ENCODE measurements at regions not wholly inside any gene's neighbourhood (a gene's known extent, or its start where the extent isn't known, plus 50 kb on each side); places are given as distances from the start of the nearest gene placed in this dataset.
"Not testable (repeated sequence)": the region's sequence is repeated elsewhere in the genome, so short reads cannot be mapped to it uniquely, and the experiment has no call there.

DNA sequence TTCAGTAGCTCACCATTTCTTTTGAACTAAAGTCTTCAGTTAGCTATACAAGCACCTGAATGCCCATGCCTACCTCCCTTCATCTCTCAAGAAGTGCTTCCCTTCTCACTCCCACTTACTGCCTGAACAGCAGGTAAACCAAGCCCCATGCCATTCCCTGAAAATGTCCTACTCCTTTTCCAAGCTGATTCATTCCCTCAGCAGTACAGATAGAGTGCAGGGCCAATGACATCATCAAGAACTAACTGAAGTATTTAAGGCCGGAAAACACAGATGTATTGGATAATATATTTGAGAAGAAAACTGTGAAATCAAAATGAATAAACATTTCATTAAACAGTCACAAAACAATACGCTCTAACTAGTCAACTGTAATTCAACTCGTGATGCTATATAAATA lies 478.8 kb upstream of the CDH11 start:
- no peaks in the 10 kb centered on the region for H3K36me3 Mint-ChIP-seq (ENCODE audit: low read depth)
- H3K27me3 Mint-ChIP-seq, result no peaks in the 10 kb centered on the region
- no peak for DNase-seq
- no peaks in the 10 kb centered on the region for H3K4me1 Mint-ChIP-seq
- no peak overlapping the region for H3K27ac Mint-ChIP-seq
- POLR2A ChIA-PET, result no interaction called here
- CTCF ChIA-PET, result no interaction called here
- peaks cover 13% of the 10 kb centered on the region for H3K9me3 Mint-ChIP-seq
- H3K4me3 Mint-ChIP-seq, result no peak overlapping the region

DNA sequence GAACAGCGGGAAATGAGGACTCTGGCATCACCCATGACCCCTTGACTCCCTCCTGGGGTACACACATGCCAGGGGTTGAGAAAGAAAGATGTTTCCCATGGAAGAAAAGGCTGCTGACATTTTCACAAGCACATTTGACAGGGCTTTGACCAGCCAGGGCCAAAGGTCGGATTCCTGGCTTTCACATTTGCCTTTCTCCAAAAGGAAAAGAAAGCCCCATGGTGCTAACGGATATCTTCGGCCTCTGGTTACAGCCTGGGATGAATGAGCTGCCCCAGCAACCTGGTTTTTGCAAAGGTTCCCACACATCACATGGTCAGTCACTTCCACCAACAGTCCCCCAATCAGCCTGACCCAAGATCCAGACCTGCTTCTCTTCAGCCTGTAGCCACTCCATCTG lies 478.2 kb upstream of the CDH11 start:
- no peak for DNase-seq
- Mint-ChIP-seq H3K9me3 (peaks cover 13% of the 10 kb centered on the region), H3K36me3 (ENCODE audit: low read depth) (no peaks in the 10 kb centered on the region), H3K4me3 (no peak overlapping the region), H3K27me3 (no peaks in the 10 kb centered on the region), H3K4me1 (no peaks in the 10 kb centered on the region), H3K27ac (no peak overlapping the region)
- CTCF ChIA-PET, result no interaction called here
- POLR2A ChIA-PET, result no interaction called here

DNA sequence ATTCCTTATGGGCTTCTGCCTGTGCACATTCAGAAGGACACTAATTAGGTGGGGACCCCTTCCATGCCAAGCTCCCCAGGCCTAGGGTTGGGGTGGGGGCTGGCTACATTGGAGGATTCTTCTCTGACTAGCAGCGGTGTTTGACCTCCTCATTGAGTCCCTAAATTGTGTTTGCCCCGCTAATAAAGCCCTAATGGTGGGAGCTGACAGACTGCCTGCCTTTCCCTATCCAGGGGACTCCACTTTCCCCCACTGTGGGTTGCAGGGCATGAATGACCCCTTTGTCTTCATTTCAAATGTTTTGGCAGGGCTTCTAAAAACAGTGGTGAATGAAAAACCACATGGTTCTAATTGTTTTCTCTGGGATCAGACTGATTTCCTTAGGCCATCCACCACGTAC lies 476.8 kb upstream of the CDH11 start:
- H3K4me3 Mint-ChIP-seq, result no peak overlapping the region
- POLR2A ChIA-PET, result no interaction called here

DNA sequence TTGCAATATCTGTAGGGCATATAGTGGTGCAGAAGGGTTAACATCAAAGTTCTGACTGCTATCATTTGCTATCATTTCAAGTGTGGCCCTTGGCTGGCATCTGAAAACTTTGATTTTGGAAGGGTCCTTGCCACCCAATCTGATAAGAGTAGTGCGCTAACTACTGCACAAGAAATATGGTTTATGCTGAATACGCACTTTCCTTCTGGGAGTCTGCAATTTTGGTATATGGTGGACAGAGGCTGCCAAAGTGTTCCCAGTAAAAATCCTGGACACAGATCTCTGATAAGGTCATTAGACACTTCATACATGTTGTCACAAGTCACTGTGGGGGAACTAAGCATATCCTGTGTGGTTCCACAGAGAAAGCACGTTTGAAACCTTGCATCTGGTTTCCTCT lies 461.6 kb upstream of the CDH11 start:
- H3K27me3 Mint-ChIP-seq, result no peaks in the 10 kb centered on the region
- no peaks in the 10 kb centered on the region for H3K36me3 Mint-ChIP-seq (ENCODE audit: low read depth)
- POLR2A ChIA-PET, result no interaction called here
- H3K9me3 Mint-ChIP-seq, result no peaks in the 10 kb centered on the region
- no peak for DNase-seq
- CTCF ChIA-PET, result no interaction called here
- no peak overlapping the region for H3K4me3 Mint-ChIP-seq
- no peaks in the 10 kb centered on the region for H3K4me1 Mint-ChIP-seq
- H3K27ac Mint-ChIP-seq, result no peak overlapping the region

More for the DNA sequence above, 476.8 kb upstream of the CDH11 start:
- Mint-ChIP-seq H3K9me3 (peaks cover 9% of the 10 kb centered on the region), H3K36me3 (ENCODE audit: low read depth) (no peaks in the 10 kb centered on the region), H3K27me3 (no peaks in the 10 kb centered on the region), H3K4me1 (no peaks in the 10 kb centered on the region), H3K27ac (no peak overlapping the region)
- CTCF ChIA-PET, result no interaction called here
- no peak for DNase-seq

DNA sequence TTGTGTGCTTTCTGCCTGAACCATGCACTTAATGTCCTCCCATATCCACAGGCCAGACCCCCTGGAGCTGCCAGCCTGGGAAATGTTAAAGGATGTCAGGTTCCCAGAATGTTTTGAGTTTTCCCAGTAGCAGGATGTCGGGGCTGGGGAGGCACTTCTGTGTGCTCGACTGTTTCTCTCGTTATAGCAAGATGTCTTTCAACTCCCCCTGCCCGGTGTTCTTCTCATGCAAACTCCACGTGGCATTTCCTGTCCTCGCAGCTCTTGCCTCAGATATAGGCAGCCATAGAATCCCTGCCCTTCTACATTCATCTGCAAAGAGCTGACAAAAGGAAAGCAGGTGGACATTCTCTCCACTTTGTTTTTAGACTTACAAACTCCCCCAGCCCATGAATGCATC lies 457.2 kb upstream of the CDH11 start:
- no peaks in the 10 kb centered on the region for H3K27me3 Mint-ChIP-seq
- ChIA-PET POLR2A (no interaction called here), CTCF (no interaction called here)
- H3K27ac Mint-ChIP-seq, result no peak overlapping the region
- no peak for DNase-seq
- peaks cover 5% of the 10 kb centered on the region for H3K9me3 Mint-ChIP-seq
- H3K36me3 Mint-ChIP-seq (ENCODE audit: low read depth), result no peaks in the 10 kb centered on the region
- no peaks in the 10 kb centered on the region for H3K4me1 Mint-ChIP-seq
- H3K4me3 Mint-ChIP-seq, result no peak overlapping the region

DNA sequence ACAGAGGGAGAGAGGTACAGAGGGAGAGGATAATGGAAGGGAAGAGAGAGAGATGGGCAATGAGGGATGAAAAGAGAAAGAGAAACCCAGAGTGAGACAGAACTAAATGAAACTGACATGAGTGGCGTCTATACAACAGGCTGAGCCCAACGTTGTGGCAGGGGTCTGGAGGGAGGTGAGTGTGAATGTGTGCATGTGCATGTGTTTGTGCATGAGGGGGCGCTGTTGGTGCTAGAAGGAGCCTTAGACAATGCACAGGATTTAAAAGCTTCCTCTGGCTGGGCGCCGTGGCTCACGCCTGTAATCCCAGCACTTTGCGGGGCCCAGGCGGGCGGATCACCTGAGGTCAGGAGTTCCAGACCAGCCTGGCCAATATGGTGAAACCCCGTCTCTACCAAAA lies 454.8 kb upstream of the CDH11 start:
- Mint-ChIP-seq H3K27me3 (no peaks in the 10 kb centered on the region), H3K4me1 (no peaks in the 10 kb centered on the region), H3K36me3 (ENCODE audit: low read depth) (no peaks in the 10 kb centered on the region), H3K9me3 (peaks cover 8% of the 10 kb centered on the region), H3K4me3 (no peak overlapping the region), H3K27ac (no peak overlapping the region)
- POLR2A ChIA-PET, result no interaction called here
- DNase-seq, result no peak
- CTCF ChIA-PET, result no interaction called here

DNA sequence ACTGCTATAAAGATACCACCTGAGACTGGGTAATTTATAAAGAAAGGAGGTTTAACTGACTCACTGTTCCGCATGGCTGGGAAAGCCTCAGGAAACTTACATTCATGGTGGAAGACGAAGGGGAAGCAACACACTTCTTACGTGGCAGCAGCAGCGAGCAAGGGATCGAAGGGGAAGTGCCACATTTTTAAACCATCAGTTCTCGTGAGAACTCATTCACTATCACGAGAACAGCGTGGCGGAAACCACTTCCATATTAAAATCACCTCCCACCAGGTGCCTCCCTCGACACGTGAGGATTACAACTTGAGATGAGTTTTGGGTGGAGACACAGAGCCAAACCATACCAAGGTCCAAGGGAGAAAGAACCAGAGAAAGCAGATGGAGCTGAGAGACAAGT lies 454.3 kb upstream of the CDH11 start:
- Mint-ChIP-seq H3K27ac (no peak overlapping the region), H3K4me3 (no peak overlapping the region), H3K36me3 (ENCODE audit: low read depth) (no peaks in the 10 kb centered on the region), H3K9me3 (peaks cover 8% of the 10 kb centered on the region), H3K4me1 (no peaks in the 10 kb centered on the region), H3K27me3 (no peaks in the 10 kb centered on the region)
- ChIA-PET CTCF (no interaction called here), POLR2A (no interaction called here)
- DNase-seq, result no peak

DNA sequence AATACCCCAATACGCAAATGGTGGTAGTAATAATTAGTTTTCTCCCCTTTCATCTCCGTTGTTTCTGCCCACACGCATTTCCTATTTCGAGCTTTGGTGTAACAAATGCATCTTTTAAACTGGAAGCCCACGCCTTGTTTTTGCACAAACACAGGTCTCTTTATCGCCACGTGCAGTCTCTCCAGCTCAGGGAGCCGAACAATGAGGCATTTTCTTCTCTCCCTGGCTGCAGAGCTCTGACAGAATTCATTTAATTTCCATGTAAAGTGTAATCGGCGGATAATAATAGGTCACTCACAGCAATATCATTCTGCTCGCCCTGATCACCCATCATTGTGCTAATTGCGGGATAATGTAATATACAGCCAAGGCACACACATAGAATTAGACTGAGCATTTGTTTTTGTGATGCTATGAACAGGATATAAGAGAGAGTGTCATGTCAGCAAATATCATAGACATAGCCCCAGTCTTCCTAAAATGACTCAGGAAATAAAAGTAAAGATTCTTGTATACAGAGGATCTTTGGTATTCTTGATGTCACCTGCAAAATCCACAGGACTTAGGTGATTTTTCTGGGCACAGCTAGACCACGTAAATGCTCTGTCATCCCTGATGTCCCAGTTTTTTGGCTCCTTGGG lies 452.6 kb upstream of the CDH11 start:
- H3K4me3 Mint-ChIP-seq, result no peak overlapping the region
- H3K4me1 Mint-ChIP-seq, result no peaks in the 10 kb centered on the region
- H3K27me3 Mint-ChIP-seq, result no peaks in the 10 kb centered on the region
- CTCF ChIA-PET, result no interaction called here
- no peaks in the 10 kb centered on the region for H3K36me3 Mint-ChIP-seq (ENCODE audit: low read depth)
- H3K27ac Mint-ChIP-seq, result no peak overlapping the region
- peaks cover 10% of the 10 kb centered on the region for H3K9me3 Mint-ChIP-seq
- DNase-seq, result no peak
- POLR2A ChIA-PET, result interaction anchor here (0.6 kb wide), 1 partner anchor 121 kb away, joined by 3 read pairs; no protein-coding TSS in a partner anchor

DNA sequence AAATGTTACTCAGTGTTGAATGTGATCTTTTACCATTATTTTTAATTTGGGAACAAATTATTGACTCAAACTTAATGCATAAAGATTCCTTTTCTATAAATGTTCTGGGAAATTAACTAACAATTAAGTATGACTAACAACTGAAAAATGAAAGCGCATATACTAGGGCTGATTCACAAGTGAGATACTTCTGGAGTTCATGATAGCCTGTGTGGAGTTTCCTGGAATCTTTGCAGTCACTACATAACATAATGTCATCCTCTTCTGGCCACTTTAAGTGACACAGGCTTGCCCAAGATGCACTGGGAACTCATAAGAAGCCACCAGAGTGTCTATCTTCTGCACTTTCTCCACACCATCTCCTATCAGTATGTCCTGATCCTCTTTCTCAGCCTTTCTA lies 450.3 kb upstream of the CDH11 start:
- Mint-ChIP-seq H3K27me3 (no peaks in the 10 kb centered on the region), H3K4me3 (no peak overlapping the region), H3K4me1 (no peaks in the 10 kb centered on the region), H3K9me3 (peaks cover 5% of the 10 kb centered on the region), H3K36me3 (ENCODE audit: low read depth) (no peaks in the 10 kb centered on the region), H3K27ac (no peak overlapping the region)
- ChIA-PET POLR2A (no interaction called here), CTCF (no interaction called here)
- DNase-seq, result no peak

DNA sequence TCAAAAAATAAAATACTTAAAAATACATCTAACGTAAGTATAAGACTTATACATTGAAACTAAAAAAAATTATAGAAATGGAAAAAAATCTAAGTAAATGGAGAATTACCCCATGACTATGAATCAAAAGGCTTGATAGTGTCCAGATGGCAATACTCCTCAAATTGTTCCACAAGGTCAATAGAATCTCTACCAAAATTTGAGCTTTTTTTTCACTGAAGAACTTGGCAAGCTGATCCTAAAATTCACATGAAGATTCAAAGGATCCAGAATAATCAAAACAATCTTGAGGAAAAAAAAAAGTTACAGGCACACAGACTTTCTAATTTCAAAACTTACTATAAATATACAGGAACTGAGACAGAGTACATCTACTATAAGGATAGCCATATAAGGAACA lies 448.4 kb upstream of the CDH11 start:
- H3K27me3 Mint-ChIP-seq, result no peaks in the 10 kb centered on the region
- POLR2A ChIA-PET, result no interaction called here
- CTCF ChIA-PET, result no interaction called here
- DNase-seq, result no peak
- no peak overlapping the region for H3K27ac Mint-ChIP-seq
- H3K9me3 Mint-ChIP-seq, result peaks cover 5% of the 10 kb centered on the region
- H3K4me1 Mint-ChIP-seq, result no peaks in the 10 kb centered on the region
- no peak overlapping the region for H3K4me3 Mint-ChIP-seq
- H3K36me3 Mint-ChIP-seq (ENCODE audit: low read depth), result no peaks in the 10 kb centered on the region

DNA sequence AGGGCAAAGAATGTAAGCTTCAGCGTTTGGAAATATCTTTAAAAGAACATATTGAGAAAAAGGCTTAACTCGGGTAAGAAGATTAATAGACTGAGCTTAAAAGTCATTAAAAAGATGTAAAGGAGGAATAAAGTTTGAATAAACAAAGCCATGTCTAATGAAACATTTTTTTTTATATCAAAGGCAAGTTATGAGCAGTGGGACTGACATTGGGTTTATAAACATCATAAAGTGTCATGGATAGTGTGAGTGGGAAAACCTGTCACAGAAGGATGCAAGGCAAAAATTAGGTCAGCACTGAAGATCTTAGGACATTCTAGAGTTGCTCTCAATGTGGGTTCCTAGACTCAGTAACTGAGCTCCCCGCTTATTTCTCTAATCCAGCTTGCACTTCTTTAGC lies 438.0 kb upstream of the CDH11 start:
- Mint-ChIP-seq H3K9me3 (peaks cover 12% of the 10 kb centered on the region), H3K4me1 (no peaks in the 10 kb centered on the region), H3K27me3 (no peaks in the 10 kb centered on the region), H3K36me3 (ENCODE audit: low read depth) (no peaks in the 10 kb centered on the region), H3K27ac (no peak overlapping the region), H3K4me3 (no peak overlapping the region)
- ChIA-PET POLR2A (no interaction called here), CTCF (no interaction called here)
- no peak for DNase-seq

DNA sequence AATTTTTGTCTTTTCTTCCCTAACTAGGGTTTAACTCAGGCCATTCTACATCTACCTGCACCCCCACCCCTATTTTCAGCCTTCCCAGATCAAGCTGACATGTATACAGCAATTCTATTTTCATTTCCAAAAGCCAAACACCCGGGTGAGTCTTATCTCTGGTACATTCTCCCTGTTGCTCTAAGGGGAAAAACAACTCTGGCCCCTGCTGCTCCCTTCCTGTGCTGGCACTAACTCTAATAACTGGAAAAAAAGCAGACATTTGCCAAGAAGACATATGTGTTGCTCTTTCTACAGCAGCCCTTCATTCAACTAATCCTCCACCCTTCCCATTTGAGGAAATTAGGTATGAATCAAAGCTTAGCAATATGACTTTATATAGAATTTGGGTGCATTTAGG lies 427.8 kb upstream of the CDH11 start:
- H3K9me3 Mint-ChIP-seq; H3K27me3 Mint-ChIP-seq; H3K27ac Mint-ChIP-seq; DNase-seq; H3K4me3 Mint-ChIP-seq; H3K4me1 Mint-ChIP-seq; CTCF ChIA-PET; POLR2A ChIA-PET; H3K36me3 Mint-ChIP-seq (ENCODE audit: low read depth): not testable (repeated sequence)

DNA sequence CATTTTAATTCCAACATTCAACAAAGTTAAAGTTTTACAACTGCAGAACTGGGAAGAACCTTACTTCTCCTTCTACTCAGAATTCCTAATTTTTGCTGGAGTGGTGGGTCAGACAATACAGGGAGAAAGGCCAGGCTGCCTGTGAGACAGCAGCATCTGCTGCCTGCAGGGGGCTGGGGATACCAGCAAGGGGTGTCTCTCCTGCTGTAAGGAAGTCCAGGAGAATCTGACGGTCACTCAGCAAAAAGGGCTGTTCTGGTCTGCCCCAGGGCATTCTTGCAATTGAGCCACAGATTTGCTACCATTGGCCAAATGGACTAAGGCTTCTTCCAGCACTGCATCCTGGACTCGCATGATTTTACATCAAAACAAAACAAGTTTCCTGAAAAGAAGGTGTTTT lies 426.6 kb upstream of the CDH11 start:
- peaks cover 4% of the 10 kb centered on the region for H3K9me3 Mint-ChIP-seq
- no peaks in the 10 kb centered on the region for H3K27me3 Mint-ChIP-seq
- H3K4me3 Mint-ChIP-seq, result no peak overlapping the region
- DNase-seq, result no peak
- H3K4me1 Mint-ChIP-seq, result no peaks in the 10 kb centered on the region
- POLR2A ChIA-PET, result no interaction called here
- CTCF ChIA-PET, result no interaction called here
- no peaks in the 10 kb centered on the region for H3K36me3 Mint-ChIP-seq (ENCODE audit: low read depth)
- no peak overlapping the region for H3K27ac Mint-ChIP-seq

DNA sequence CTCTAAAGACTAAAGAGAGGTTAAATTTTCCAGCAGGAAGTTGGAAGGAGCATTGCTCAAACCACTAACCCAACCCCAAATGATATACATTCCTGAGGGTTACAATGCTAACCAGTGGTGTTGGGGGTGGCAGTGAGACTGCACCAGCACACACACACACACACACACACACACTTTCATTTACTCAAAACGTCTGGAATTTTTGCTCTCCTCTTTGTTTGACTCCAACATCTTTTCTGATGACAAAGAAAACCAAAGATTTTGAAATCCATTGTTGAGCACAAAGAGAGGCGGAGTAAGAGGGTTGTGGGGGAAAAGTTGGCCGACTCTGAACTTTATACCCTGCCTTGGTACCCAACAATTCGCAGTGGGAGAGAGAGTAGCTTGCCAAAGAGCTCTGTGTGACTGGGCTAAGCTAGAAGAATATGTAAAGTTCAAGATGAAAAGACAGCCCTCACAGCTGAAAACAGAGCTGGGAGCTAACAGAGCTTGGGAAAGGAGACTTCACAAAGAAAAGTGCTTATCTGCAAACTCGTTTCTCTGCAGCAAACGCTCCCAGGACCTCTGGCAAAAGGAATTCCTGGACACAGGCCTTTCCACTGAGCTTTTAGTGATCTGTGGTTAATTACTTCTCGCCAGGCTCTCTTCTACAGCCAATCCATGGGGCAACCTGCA lies 426.0 kb upstream of the CDH11 start:
- H3K4me1 Mint-ChIP-seq, result no peaks in the 10 kb centered on the region
- H3K27ac Mint-ChIP-seq, result no peak overlapping the region
- H3K36me3 Mint-ChIP-seq (ENCODE audit: low read depth), result no peaks in the 10 kb centered on the region
- DNase-seq, result no peak
- H3K9me3 Mint-ChIP-seq, result peaks cover 2% of the 10 kb centered on the region
- CTCF ChIA-PET, result no interaction called here
- POLR2A ChIA-PET, result no interaction called here
- no peak overlapping the region for H3K4me3 Mint-ChIP-seq
- no peaks in the 10 kb centered on the region for H3K27me3 Mint-ChIP-seq

All from activated CD4-positive, alpha-beta memory T cell treated with anti-CD3 and anti-CD28 coated beads, Interleukin-2, amount 10 ng/mL, durations not matched to agents 7 days and 5 days (primary cell).